Keratinocyte (primary cell): ENCODE measurements at regions not wholly inside any gene's neighbourhood (a gene's known extent, or its start where the extent isn't known, plus 50 kb on each side); places are given as distances from the start of the nearest gene placed in this dataset.

Experiments used
- DNase-seq: peaks from one replicate; pipeline ENCODE4 v3.0.0-alpha.2; 2011; ENCODE audit warnings: low read depth, missing footprints, low spot score
- FAIRE-seq: peaks from 2 replicates; lab custom pipeline; 2011; peaks lifted over from hg19 to GRCh38; lab: Jason Lieb, UNC
- H2AFZ ChIP-seq: 2 replicates; pipeline ENCODE4 v1.6.0; 2012; ENCODE audit warnings: low read length, control low read depth, inconsistent platforms; ENCODE audit not compliant: control insufficient read depth
- H3K27ac ChIP-seq: 2 replicates; pipeline ENCODE4 v1.5.1; 2011; ENCODE audit warnings: low read length; ENCODE audit not compliant: control insufficient read depth, insufficient read depth
- H3K27me3 ChIP-seq: 3 replicates; pipeline ENCODE4 v1.6.0; 2011; ENCODE audit warnings: low read length; ENCODE audit not compliant: control insufficient read depth, insufficient read depth; ENCODE audit errors: extremely low read depth
- H3K36me3 ChIP-seq, 2 experiments: 2 replicates in 1 of 2; 3 replicates in 1 of 2; pipeline ENCODE4 v1.5.1; 2011; ENCODE audit warnings: low read length in 2 of 2, mild to moderate bottlenecking in 1 of 2; ENCODE audit not compliant: control insufficient read depth in 2 of 2, insufficient read depth in 2 of 2; ENCODE audit errors: extremely low read depth in 1 of 2
- H3K4me1 ChIP-seq: 3 replicates; pipeline ENCODE4 v1.5.1; 2011; ENCODE audit warnings: low read length; ENCODE audit not compliant: control insufficient read depth, insufficient read depth; ENCODE audit errors: extremely low read depth
- H3K4me2 ChIP-seq: 3 replicates; pipeline ENCODE4 v1.6.0; 2011; ENCODE audit warnings: low read depth, low read length; ENCODE audit not compliant: control insufficient read depth, insufficient read depth; ENCODE audit errors: extremely low read depth
- H3K4me3 ChIP-seq, 3 experiments: fragments of 200-600 bp in 1 of 3; sonication (generic) in 1 of 3; 2 replicates in 2 of 3; 3 replicates in 1 of 3; pipeline ENCODE4 v1.5.1; 2011 to 2016; ENCODE audit warnings: low read length in 3 of 3, mild to moderate bottlenecking in 3 of 3, control low read depth in 2 of 3, inconsistent platforms in 1 of 3, low read depth in 1 of 3, mixed read lengths in 1 of 3, mixed run types in 1 of 3, moderate library complexity in 1 of 3; ENCODE audit not compliant: control insufficient read depth in 2 of 3, insufficient read depth in 2 of 3; ENCODE audit errors: extremely low read depth in 1 of 3
- H3K79me2 ChIP-seq: 2 replicates; pipeline ENCODE4 v1.6.0; 2012; ENCODE audit warnings: low read length; ENCODE audit not compliant: control insufficient read depth, insufficient read depth
- H3K9ac ChIP-seq: 3 replicates; pipeline ENCODE4 v1.6.0; 2011; ENCODE audit warnings: low read length; ENCODE audit not compliant: control insufficient read depth, insufficient read depth; ENCODE audit errors: extremely low read depth
- H3K9me1 ChIP-seq: 3 replicates; pipeline ENCODE4 v1.6.0; 2011; ENCODE audit warnings: low read length; ENCODE audit not compliant: control insufficient read depth, insufficient read depth; ENCODE audit errors: extremely low read depth
- H3K9me3 ChIP-seq: 2 replicates; pipeline ENCODE4 v1.5.1; 2012; ENCODE audit warnings: low read depth, low read length; ENCODE audit not compliant: control insufficient read depth
- H4K20me1 ChIP-seq: 3 replicates; pipeline ENCODE4 v1.6.0; 2011; ENCODE audit warnings: low read length; ENCODE audit not compliant: control insufficient read depth, insufficient read depth; ENCODE audit errors: extremely low read depth
- EZH2 ChIP-seq: IDR thresholded peaks from one replicate; pipeline ENCODE4 v1.6.1; 2012; ENCODE audit warnings: inconsistent platforms, mild to moderate bottlenecking, low read length, moderate library complexity
- dilution Hi-C: fragments of 300-500 bp; cut with MboI; formaldehyde crosslinking; loops from one replicate; pipeline ENCODE4 v1.7.0; 2020; ENCODE audit warnings: low sequenced_read_pairs; ENCODE audit not compliant: extremely low pct_ligation_motif_present
- TF ChIP-seq, protein P1 (sequence below), 3 experiments: IDR thresholded peaks in 1 of 3; conservative IDR thresholded peaks in 1 of 3; optimal IDR thresholded peaks in 1 of 3; 2 replicates in 2 of 3; 3 replicates in 1 of 3; pipeline versions ENCODE3 to v1.5.1; 2011; ENCODE audit warnings: low read length in 3 of 3, mild to moderate bottlenecking in 3 of 3, moderate library complexity in 2 of 3, control low read depth in 1 of 3, inconsistent platforms in 1 of 3; ENCODE audit not compliant: insufficient read depth in 2 of 3; ENCODE audit errors: extremely low read depth in 1 of 3

DNA sequence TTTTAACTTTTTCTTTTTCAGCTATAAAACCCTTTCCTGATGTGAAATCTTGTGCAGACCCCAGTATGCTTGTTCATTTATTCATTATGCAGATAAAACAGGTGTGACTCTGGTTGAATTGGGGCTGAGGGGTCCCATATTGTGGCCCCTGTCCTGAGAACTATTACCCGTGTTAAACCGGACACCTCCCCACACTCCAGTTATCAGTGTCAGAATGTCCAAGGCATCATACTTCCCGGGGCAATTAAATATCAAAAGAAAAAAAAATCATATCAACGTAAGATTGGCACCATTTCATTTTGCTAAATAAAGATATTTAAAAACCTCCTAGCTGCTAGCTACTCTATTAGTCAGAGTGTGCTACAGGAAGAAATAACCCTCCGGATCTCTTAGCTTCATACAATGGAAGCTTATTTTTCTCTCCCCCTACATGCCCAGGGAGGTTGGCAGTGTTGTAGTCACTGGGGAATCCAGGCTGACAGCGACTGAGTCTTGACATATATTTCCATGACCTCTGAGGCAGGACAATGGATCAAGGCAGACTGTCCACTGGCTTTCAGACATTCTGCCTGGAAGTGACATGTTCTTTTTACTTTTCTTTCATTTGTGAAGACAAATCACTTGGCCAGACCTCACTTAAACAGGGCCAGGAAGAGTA lies 170.0 kb downstream of the SEC61B start:
- Histone ChIP-seq H3K4me2 (no peak overlapping the region), H3K9ac (no peak overlapping the region), H3K36me3 (no peaks in the 10 kb centered on the region), H3K9me3 (no peaks in the 10 kb centered on the region), H3K9me1 (no peaks in the 10 kb centered on the region), H4K20me1 (no peaks in the 10 kb centered on the region), H3K79me2 (no peaks in the 10 kb centered on the region), H3K27me3 (no peaks in the 10 kb centered on the region), H3K27ac (no peak overlapping the region), H2AFZ (no peak overlapping the region), H3K4me3 (no peak overlapping the region), H3K4me1 (peaks cover 10% of the 10 kb centered on the region)
- DNase-seq (no peak), FAIRE-seq (no peak)
- TF ChIP-seq, protein P1, sequence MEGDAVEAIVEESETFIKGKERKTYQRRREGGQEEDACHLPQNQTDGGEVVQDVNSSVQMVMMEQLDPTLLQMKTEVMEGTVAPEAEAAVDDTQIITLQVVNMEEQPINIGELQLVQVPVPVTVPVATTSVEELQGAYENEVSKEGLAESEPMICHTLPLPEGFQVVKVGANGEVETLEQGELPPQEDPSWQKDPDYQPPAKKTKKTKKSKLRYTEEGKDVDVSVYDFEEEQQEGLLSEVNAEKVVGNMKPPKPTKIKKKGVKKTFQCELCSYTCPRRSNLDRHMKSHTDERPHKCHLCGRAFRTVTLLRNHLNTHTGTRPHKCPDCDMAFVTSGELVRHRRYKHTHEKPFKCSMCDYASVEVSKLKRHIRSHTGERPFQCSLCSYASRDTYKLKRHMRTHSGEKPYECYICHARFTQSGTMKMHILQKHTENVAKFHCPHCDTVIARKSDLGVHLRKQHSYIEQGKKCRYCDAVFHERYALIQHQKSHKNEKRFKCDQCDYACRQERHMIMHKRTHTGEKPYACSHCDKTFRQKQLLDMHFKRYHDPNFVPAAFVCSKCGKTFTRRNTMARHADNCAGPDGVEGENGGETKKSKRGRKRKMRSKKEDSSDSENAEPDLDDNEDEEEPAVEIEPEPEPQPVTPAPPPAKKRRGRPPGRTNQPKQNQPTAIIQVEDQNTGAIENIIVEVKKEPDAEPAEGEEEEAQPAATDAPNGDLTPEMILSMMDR (optimal IDR thresholded peaks at IDR 0.05 in 1 of 3, IDR thresholded peaks at IDR 0.05 in 1 of 3, conservative IDR thresholded peaks at IDR 0.05 in 1 of 3; ENCODE audit: extremely low read depth in 1 of 3, insufficient read depth in 2 of 3, low read length in 3 of 3), result no peak
- no peak for TF ChIP-seq EZH2
- dilution Hi-C loops, result no loop called here

GRCh38 chr9:99392986-99393385 lies 170.9 kb downstream of the SEC61B start:
- Histone ChIP-seq H3K36me3 (no peaks in the 10 kb centered on the region), H3K27me3 (no peaks in the 10 kb centered on the region), H3K9me3 (no peaks in the 10 kb centered on the region), H3K9ac (no peak overlapping the region), H3K4me3 (no peak overlapping the region), H3K4me2 (no peak overlapping the region), H3K27ac (no peak overlapping the region), H3K79me2 (no peaks in the 10 kb centered on the region), H3K9me1 (no peaks in the 10 kb centered on the region), H4K20me1 (no peaks in the 10 kb centered on the region), H3K4me1 (peaks cover 10% of the 10 kb centered on the region), H2AFZ (no peak overlapping the region)
- FAIRE-seq (no peak), DNase-seq (no peak)
- dilution Hi-C loops, result no loop called here
- no peak for TF ChIP-seq EZH2
- TF ChIP-seq, protein P1 (optimal IDR thresholded peaks at IDR 0.05 in 1 of 3, IDR thresholded peaks at IDR 0.05 in 1 of 3, conservative IDR thresholded peaks at IDR 0.05 in 1 of 3; ENCODE audit: extremely low read depth in 1 of 3, insufficient read depth in 2 of 3, low read length in 3 of 3), result no peak
